ENCODE measurements at regions not wholly inside any gene's neighbourhood (a gene's known extent, or its start where the extent isn't known, plus 50 kb on each side); places are given as distances from the start of the nearest gene placed in this dataset.
"Not testable (repeated sequence)": the region's sequence is repeated elsewhere in the genome, so short reads cannot be mapped to it uniquely, and the experiment has no call there.

GRCh38 chrX:121569609-121570008 lies 522.2 kb downstream of the GLUD2 start:
- ChIA-PET POLR2A (no interaction called here), CTCF (interaction anchor here (1.4 kb wide), 1 partner anchor 247 kb away, joined by 3 read pairs; no protein-coding TSS in a partner anchor)
- H3K36me3 ChIP-seq (ENCODE audit: control insufficient read depth, insufficient read depth, low read length) = no peaks in the 10 kb centered on the region
- no peak for DNase-seq (ENCODE audit: low read depth)
- H3K4me3 ChIP-seq (ENCODE audit: low read depth, low read length) = no peak overlapping the region
- TF ChIP-seq CTCF (IDR thresholded peaks at IDR 0.05; ENCODE audit: insufficient read depth, low read depth, low read length) = no peak
- no peaks in the 10 kb centered on the region for H3K27me3 ChIP-seq (ENCODE audit: control insufficient read depth, insufficient read depth, low read length)

- no peaks in the 10 kb centered on the region for H3K36me3 ChIP-seq (ENCODE audit: control insufficient read depth, insufficient read depth, low read length)
- no peaks in the 10 kb centered on the region for H3K27me3 ChIP-seq (ENCODE audit: control insufficient read depth, insufficient read depth, low read length)
- ChIA-PET CTCF (interaction anchor here (1.4 kb wide), 1 partner anchor 248 kb away, joined by 3 read pairs; no protein-coding TSS in a partner anchor), POLR2A (no interaction called here)
- DNase-seq (ENCODE audit: low read depth) = no peak
- no peak for TF ChIP-seq CTCF (IDR thresholded peaks at IDR 0.05; ENCODE audit: insufficient read depth, low read depth, low read length)
- no peak overlapping the region for H3K4me3 ChIP-seq (ENCODE audit: low read depth, low read length)
Observed at GRCh38 chrX:121570072-121570841, 522.8 kb downstream of the GLUD2 start.

- no peaks in the 10 kb centered on the region for H3K27me3 ChIP-seq (ENCODE audit: control insufficient read depth, insufficient read depth, low read length)
- no peaks in the 10 kb centered on the region for H3K36me3 ChIP-seq (ENCODE audit: control insufficient read depth, insufficient read depth, low read length)
- POLR2A ChIA-PET = no interaction called here
- DNase-seq (ENCODE audit: low read depth) = no peak
- H3K4me3 ChIP-seq (ENCODE audit: low read depth, low read length) = no peak overlapping the region
- CTCF ChIA-PET = no interaction called here
- TF ChIP-seq CTCF (IDR thresholded peaks at IDR 0.05; ENCODE audit: insufficient read depth, low read depth, low read length) = no peak
Observed at GRCh38 chrX:121571333-121571732, 523.9 kb downstream of the GLUD2 start.

- H3K4me3 ChIP-seq (ENCODE audit: low read depth, low read length); DNase-seq (ENCODE audit: low read depth); POLR2A ChIA-PET; H3K27me3 ChIP-seq (ENCODE audit: control insufficient read depth, insufficient read depth, low read length); H3K36me3 ChIP-seq (ENCODE audit: control insufficient read depth, insufficient read depth, low read length): not testable (repeated sequence)
- CTCF ChIA-PET = interaction anchor here (1.4 kb wide), 1 partner anchor 252 kb away, joined by 3 read pairs; no protein-coding TSS in a partner anchor
Observed at GRCh38 chrX:121574384-121574783, 527.0 kb downstream of the GLUD2 start.

- POLR2A ChIA-PET = no interaction called here
- H3K27me3 ChIP-seq (ENCODE audit: control insufficient read depth, insufficient read depth, low read length) = no peaks in the 10 kb centered on the region
- CTCF ChIA-PET = interaction anchor here (0.5 to 1.0 kb wide), 3 partner anchors 183 to 257 kb away, joined by 3 to 4 read pairs (median 3); no protein-coding TSS in a partner anchor
Observed at GRCh38 chrX:121579016-121579760, 531.8 kb downstream of the GLUD2 start.

More at GRCh38 chrX:121579016-121579760, 531.8 kb downstream of the GLUD2 start:
- H3K4me3 ChIP-seq (ENCODE audit: low read depth, low read length) = no peak overlapping the region
- peak; percentile 29 for TF ChIP-seq CTCF (IDR thresholded peaks at IDR 0.05; ENCODE audit: insufficient read depth, low read depth, low read length)
- DNase-seq (ENCODE audit: low read depth) = no peak
- no peaks in the 10 kb centered on the region for H3K36me3 ChIP-seq (ENCODE audit: control insufficient read depth, insufficient read depth, low read length)
